GM19467 (cell line): ENCODE measurements at regions not wholly inside any gene's neighbourhood (a gene's known extent, or its start where the extent isn't known, plus 50 kb on each side); places are given as distances from the start of the nearest gene placed in this dataset.

ENCODE experiments used
- ATAC-seq: cut with Tn5 transposase; IDR thresholded peaks from one replicate; pipeline ENCODE4 v1.9.1; 2021; ENCODE audit warnings: mild to moderate bottlenecking, moderate library complexity; ENCODE audit not compliant: unreplicated experiment

DNA sequence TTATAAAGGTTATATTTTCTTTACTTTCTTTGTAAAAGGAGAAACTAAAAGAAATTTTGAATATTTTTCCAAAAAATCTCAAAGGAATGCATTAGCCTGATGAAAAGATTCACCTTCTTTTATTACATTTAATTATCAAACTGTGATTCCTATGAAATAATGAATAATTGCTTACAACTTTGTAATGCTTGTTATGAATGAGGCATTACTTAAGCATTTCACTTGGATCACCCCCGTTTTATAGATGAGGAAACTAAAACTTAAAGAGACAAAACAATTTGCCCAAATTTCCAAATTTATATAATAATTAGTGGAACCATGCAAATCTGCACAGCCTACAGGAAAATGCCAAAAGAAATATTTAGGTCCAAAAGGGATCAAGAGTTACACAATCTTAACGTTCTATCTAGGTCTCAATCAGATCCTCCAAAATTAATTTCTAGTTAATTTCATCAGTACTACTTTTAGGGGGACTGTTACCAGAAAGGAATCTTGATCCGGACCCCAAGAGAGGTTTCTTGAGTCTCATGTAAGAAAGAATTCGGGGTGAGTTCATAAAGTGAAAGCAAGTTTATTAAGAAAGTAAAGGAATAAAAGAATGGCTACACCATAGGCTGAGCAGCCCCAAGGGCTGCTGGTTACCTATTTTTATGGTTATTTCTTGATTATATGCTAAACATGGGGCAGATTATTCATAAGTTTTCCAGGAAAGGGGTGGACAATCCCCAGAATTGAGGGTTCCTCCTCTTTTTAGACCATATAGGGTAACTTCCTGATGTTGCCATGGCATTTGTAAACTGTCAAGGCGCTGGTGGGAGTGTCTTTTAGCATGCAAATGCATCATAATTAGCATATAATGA lies 288.0 kb downstream of the ADGB start:
- no peak for ATAC-seq

DNA sequence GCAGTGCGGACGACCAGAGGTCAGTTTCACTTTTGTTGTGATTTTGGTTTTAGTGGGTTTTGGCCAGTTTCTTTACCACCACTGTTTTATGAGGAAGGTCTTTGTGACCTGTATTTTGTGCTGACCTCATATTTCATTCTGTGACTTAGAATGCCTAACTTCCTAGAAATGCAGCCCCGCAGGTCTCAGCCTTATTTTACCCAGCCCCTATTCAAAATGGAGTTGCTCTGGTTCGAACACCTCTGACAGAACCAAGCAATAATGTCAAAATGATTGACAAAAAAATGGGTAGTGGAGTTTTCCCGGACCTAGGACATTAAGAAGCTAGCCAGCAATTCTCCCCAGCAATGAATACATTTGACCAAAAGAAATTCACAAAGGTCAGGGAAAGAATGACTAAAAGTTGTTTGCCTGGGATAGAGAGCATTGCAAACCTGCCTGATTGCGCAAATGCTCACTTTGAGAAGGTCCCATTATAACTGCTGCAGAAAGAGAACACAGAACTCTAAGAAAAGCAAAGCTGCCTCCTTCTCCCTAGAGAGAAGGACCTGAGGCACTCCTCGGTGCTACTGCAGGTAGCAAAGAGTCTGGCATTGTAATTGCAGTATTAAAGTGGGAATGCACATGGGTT lies 288.8 kb downstream of the ADGB start:
- ATAC-seq, result no peak

DNA sequence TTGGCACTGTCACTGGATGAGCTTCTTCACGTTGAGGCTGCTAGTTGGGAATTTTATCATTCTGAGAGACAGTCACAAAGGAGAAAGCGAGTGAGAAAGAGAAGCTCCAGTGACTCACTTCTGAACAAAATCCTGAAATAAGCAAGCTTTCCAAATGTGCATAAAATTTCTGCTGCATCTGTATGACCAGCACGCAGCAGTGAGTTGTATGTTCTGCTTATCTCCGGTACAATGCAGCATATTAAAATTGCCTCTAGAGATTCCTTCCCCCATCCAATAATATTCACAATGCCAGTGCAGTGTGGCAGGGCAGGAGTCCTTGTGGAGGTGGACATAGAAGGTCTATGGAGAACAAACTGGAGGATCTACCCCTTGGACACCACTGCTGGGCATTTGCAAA lies 290.5 kb downstream of the ADGB start:
- ATAC-seq, result no peak

DNA sequence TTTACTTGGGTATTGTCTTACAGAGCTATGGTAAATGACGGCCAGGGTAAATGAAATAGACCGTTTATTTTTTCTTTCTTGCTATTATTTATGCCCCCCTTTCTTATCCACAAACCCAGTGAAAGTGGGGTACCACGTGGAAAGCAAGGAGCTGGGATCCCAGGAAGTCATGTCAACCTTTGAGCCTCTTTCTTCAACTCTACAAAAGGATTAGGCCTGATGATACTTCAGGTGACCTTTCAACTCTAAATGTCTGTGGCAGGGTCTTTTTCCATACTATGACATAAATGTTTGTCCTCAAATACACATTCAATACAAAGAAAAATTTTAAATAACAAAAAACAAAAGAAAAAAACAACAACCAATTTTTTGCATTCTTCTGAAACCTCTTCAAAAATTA lies 291.4 kb downstream of the ADGB start:
- ATAC-seq, result no peak

DNA sequence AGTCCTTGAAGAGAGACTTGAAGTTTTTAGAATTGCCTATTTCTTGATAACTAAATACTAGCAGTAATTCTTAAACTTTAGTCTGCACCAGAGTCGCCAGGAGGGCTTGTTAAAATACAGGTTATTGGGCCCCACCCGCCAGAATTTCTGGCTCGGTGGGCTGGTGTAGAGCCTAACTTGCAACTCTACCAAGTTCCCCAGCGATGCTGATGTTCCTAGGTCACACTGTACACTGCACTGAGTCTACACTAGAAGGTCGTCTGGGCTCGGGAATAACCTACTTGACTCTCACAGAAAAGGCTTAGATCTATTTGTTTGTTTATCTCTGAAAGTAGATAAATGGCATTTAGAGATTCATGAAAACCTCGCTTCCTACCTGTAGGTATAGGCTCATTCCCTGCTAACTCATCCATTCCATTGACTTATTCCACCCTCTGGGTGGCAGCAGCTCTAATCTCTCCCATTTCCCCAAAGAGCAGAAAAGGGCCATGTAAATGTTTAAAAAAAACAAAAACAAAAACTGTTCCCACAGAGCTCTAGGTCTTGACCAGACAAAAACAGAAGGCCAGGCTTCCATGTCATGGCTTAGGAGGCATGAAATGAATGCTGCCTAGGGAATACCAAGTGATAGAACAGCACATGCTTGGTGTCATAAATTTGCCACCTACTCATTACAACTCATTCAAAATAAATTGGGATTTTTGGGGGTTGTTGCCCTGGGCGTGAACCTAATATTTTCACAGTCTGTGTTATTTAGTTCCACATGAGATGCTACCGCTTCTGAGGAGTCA lies 292.1 kb downstream of the ADGB start:
- no peak for ATAC-seq

DNA sequence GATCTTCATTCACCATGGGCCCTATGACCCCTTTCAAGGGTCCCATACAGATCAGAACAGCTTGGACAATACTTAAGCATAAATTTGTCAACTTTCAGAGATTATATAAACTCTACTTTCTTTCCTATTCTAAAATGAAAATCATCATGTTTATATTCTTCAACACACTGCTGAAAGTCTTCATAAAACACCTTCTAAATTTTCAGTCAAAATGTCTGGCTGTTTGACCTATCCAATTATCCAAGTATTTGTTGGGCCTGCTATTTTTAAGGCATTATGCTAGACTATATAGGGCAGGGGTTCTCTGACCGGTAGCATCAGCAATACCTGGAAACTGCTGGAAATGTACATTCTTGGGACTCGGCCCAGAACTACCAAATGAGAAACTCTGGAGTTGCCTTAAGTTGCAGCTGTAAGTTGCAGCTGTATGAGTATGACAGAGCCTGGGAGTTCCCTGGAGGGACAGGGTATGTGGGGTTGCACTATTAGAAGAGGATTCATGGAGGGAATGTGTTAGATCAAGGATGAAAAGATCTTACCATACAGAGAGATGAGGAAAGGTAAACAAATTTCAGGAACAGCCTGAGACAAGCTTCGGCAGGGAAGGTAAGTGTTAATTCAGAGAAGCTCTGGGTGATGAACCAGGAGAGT lies 293.0 kb downstream of the ADGB start:
- no peak for ATAC-seq

DNA sequence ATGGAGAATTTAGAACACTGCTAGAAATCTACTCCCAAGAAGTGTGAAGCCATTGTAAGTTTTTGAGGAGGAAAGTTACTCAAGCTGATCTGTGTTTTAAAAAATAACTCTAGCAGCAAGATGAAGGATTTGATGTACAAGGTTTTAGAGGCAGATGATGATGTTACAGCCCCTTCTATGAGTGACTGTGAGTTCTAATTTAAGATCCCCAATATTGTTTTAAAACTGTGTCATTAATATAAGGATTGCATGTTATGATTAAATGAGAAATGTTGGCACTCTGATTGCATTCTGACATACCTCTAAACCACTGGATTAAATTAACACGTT lies 293.5 kb downstream of the ADGB start:
- ATAC-seq, result no peak

DNA sequence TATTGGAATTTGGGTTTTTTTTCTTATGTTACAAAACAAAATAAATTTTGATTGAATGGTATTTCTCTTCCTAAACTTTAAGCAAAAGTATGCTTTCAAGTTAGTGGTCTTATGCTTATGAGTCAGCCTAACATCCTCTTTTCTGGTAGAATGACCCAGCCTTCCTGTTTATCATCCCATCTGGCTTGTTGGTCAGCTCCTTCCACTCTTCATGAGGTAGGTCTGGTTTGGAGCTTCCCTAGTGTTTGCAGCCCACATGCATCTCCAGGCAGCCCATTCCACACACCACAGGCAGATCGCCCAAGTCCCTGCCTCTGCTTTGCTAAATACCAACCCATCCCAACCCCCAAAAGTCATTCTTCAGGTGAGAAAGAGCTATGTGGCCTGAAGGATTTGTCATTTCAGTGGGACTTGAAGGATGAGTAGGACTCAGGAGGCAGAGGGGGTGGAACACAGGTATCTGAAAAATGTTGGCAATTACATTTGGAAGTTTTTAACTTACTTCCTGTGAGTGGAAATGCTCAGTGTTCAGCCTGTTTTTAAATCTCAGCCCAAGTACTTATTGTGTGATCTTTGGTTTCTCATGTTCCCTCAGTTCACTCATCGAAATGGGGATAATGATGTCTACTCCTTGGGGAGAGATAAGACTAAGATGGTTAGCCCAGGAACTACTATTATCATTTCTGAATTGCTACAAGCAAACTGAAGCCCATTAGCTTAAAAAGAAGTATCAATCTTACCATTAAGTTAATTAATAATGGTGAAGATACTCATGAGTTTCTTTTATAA lies 294.0 kb downstream of the ADGB start:
- no peak for ATAC-seq

DNA sequence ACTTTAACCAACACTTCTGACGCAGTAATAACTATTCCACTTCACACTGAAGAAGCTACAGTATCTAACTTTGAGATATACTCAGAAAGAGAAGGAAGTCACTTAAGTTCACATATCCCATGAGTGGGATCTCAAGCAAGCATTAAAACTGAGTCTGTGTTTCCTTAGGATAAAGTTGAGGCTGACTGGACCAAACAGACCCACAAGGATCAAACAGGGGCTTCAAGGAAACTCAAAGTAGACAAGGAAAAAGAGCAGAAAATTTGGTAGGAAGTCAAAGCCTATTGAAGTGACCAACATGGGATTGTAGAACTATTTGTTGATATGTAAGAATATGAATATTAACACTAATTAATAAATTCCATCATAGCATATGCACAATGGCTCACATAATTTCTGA lies 294.9 kb downstream of the ADGB start:
- ATAC-seq, result no peak

DNA sequence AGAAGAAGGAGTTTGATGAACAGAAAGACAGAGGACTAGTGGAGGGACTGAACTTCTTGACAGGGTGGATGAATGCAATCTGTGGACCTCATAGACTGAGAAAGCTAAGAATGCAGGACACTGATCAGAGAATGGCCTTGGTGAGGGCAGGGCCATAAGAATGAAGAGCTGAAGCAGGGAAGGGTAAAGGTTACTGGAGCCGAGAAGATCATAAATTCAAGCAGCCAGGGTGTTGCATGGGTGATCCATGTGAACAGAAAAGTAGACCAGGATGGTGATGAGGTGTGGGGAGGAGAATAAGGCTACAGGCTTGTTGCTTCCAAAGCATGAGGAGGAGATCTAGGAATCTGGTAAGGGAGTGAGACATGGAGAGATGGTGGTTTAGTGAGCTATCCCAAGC lies 295.9 kb downstream of the ADGB start:
- ATAC-seq, result no peak

DNA sequence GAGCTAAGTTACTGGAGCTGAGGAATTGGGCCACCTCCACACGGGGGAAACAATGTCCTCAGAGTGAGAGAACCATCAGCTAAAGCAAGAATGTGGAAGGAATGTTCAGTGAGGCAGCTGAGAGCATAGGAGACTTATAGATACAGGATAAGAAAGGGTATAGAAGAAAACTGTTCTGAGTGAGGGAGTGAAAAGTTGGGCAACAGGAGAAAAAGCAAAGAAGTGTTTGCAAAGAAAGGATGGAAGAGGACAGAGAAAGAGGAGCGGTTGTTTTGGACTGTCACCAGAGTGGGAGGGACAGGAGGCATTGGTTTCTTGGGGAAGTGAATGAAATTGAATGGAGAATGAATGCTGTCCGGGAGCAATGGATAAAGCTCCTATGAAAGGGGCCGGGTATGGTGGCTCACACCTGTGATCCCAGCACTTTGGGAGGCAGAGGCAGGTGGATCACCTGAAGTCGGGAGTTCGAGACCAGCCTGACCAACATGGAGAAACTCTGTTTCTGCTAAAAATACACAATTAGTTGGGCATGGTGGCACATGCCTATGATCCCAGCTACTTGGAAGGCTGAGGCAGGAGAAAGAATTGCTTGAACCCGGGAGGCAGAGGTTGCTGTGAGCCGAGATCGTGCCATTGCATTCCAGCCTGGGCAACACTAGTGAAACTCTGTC lies 296.5 kb downstream of the ADGB start:
- no peak for ATAC-seq

DNA sequence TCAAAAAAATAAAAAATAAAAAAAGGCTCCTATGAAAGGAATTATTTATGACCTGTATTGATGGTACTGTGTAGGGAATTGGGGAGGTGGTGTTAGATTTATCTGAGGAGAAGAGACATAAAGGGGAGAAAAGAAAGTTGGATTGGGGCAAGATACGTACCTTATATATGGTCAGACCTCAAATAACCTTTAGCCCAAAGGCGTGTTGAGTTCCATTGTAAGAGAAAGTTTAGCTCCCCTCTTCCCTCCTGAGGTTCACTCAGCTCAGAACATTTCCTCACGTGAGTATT lies 296.9 kb downstream of the ADGB start:
- ATAC-seq, result no peak

DNA sequence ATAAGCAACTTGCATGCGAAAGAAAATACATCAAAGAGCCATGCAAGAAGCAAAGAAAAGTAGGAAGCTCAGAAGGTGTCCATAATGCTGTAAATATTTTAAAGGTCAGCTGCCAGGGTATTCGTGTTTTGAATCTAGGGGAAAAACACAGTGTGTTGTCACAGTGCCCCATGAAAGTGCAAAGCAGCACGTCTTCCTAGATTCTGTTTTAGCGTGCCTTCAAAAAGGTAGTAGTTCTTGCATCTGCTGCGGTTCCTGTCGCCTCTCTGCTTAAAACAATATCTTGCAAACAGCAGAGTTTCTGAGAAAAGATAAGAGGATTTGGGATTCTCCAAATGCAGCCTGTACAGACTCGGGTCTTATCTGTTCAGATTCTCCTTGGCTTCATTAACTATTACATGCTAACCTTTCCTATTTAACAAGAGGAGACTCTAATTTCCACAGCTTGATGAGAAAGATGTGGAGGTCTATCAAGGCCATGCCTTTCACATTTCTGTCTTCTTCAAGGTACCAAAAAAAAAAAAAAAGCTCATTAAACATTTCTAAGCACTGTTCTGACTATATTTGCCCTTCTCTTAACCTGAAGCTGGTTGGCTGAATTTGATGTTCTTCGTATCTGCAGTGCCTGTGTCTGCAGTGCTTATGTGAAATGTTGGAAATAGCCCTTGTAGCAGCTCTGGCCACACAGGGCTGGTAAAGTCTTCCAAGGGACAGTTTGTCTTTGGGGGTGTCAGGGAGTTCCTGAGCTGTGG lies 297.5 kb downstream of the ADGB start:
- ATAC-seq, result no peak

DNA sequence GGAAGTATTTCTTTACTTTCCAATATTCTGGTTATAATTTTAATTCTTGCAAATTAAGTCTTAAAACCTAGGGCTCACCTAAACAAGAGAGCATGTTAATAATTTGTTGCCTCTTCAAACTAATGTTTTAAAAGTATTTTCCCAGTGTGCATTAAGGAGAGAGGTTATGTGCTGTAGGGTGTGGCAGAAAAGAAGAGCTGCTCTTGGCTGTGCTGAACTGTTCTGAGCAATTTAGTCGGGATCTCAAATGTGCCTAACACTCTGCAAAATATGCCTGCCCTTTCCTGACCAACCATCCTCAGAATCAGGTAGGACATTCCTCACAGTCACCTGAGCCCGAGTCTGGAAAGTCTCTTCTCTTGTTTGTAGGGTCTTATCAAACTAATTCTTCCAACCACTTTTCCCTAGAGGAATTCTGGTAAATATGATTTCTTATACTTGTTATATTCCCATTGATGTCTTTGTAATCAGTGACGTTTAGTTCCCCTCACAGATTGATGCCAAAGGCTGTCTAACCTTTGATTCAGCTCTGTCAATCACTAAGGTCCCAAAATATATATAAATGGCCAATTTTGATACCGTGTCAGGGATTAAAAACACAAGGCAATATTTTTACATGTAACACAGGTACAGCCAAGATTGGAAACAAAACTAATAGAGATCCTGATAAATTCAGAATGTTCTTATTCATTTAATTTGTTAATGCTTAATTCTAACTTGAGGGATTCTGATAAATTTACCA lies 298.4 kb downstream of the ADGB start:
- no peak for ATAC-seq

DNA sequence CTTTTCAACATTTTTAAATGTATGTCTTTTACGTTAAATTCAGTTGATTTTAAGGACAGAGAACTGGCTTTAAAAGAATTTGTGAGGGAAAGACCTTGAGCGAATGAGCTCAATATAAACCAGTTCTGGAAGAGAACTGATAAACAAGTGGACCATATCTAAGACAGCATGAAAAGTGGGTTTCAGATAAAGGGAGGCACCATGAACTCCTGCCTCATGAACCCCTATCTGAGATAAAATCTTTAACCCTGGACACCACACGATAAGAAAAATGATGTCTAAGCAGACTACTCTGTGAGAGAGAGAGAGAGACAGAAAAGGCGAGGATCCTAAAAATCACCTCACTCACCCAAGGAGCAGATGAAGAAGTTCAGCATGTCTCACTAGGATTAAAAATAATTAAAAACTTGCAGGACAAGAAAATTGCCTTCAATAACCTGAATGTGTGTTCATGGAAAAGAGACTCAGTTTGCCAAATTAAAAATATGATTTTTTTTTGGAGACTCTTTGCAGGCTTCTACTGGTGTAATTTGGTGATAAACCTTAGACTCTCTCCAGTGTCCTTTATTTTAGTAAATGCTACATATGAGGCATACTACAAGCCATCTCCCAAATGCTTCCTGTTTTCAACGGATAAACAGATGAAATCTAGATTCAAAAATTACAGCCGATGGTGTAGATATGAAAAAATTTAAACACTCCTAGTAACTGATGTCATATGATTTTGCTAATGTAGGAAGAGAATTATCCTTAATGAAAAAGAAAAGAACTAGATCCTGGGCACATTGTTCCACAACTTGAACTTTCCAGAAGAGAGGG lies 299.5 kb downstream of the ADGB start:
- ATAC-seq, result no peak

DNA sequence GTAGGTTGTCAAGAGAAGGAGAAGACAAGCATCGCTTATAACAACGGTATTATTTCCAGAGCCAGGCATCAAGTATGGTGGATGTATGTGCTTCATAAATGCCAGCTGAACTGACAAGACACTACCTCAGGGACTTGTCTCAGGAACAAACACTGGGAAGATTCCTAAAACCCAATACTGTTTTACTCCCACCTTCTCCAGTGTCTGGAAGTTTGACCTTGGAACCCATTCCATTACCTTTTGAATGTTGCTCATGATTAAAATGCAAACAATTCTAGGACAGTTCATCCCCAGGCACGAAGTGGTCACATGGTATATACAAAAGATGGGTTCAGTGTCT lies 300.1 kb downstream of the ADGB start:
- no peak for ATAC-seq

DNA sequence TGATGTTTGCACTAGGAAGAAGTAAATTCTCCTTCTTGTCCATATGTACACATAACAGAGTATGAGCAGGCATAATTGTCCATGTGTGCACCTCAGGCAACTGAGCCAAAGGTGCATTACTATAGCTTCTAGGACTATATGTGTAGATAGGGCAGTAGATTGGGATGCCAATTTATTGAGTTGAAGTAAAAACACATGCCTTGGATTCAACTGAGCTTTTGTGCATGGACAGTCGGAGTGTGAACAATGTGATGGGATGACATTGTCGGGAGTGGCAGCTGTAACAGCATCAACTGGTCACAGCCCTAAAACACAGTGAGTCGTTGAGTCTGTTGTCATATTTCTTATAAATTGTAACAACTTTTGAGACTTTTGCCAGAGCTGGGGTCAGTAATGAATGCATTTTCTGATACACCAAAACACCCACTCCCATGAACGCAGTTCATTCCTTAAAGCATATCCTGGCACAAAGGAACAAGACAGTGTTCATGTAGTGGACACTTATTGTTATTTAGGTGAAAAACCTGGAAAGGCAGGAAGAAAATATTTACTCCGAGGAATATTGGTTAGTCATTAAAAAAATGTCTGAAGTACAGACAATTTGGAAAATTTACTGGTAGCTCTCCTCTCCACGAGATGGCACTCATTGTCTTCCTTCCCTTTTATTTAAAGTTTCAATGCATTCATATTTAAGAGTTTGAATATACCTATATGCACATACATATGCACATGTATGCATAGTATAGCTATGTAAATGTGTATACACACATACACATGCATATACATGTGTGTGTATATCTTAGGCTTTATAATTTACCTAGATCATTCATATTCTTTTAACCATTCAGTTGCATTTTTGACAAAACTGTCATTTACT lies 302.0 kb upstream of the STXBP5 start:
- no peak for ATAC-seq
